Suppressor macrophage (primary cell): ENCODE measurements at regions not wholly inside any gene's neighbourhood (a gene's known extent, or its start where the extent isn't known, plus 50 kb on each side); places are given as distances from the start of the nearest gene placed in this dataset.
"Not testable (repeated sequence)": the region's sequence is repeated elsewhere in the genome, so short reads cannot be mapped to it uniquely, and the experiment has no call there.

Experiments
- DNase-seq, 4 experiments: peaks; one replicate each; pipeline ENCODE4 v3.0.0-alpha.2; 2020 to 2022

DNA sequence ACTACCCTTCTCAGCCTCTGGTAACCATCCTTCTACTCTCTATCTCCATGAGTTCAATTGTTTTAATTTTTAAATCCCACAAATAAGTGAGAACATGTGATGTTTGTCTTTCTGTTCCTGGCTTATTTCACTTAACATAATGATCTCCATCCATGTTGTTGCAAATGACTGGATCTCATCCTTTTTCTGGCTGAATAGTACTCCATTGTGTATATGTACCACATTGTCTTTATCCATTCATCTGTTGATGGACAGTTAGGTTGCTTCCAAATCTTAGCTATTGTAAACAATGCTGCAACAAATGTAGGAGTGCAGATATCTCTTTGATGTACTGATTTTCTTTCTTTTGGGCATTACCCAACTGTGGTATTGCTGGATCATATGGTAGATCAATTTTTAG is 103.0 kb downstream of the CARTPT start:
- not testable (repeated sequence) for DNase-seq

DNA sequence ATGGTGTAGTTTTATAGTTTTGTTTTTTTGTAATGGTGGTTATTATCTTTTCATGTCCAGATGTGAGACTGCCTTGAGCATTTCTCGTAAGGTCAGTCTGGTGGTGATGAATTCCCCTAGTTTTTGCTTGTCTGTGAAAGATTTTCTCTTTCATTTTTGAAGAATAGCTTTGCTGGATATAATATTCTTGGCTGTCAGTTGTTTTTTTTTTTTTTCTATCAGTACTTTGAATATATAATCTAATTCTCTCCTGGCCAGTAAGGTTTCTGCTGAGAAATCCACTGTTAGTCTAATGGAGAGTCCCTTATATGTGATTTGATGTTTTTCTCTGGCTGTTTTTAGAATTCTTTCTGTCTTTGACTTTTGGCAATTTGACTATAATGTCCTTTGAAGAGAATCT is 106.9 kb downstream of the CARTPT start:
- no peak for DNase-seq

DNA sequence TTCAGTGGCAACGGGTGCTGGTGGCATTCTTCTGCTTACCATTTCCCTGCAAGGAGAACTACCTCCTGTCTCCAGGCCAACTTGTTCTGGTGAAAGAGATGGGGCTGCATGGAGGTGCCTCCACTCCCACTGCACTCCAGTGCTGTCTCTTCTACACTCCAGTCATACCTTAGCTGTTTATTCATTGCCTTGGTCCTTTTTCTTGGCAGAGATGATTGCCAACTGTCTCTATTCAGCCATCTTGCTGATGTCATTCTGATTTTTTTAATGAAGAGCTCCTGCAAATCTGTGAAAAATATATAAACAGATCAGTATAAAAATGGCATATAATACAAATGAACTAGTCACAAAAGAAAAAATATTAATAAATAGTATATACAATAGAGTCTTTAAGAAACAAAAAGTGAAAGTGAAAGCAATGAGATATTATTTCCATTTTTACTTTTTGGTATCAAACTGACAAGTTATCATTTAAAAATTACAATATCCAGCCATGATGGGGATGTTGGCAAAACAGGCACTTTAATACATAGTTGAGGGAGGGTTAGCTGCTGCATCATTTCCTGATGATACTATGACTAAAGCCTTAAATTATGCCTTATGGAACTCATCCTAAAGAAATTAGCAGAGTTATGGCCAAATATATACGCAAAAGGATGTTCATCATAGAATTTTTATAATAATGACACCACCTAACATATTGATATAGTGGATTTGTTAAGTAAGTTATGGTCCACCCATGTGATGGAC is 109.4 kb downstream of the CARTPT start:
- DNase-seq: no peak

DNA sequence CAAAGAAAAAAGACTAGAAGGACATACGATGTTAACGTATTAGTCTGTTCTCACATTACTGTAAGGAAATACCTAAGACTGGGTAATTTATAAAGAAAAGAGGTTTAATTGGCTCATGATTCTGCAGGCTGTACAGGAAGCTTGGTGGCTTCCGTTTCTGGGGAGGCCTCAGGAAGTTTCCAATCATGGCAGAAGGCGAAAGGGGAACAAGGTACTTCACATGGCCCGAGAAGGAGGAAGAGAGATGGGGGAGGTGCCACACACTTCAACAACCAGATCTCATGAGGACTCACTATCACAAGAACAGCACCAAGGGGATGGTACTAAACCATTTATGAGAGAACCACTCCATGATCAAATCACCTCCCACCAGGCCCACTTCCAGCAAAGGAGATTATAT is 110.1 kb downstream of the CARTPT start:
- peak; percentile 11 to 48 (median 44) for DNase-seq

DNA sequence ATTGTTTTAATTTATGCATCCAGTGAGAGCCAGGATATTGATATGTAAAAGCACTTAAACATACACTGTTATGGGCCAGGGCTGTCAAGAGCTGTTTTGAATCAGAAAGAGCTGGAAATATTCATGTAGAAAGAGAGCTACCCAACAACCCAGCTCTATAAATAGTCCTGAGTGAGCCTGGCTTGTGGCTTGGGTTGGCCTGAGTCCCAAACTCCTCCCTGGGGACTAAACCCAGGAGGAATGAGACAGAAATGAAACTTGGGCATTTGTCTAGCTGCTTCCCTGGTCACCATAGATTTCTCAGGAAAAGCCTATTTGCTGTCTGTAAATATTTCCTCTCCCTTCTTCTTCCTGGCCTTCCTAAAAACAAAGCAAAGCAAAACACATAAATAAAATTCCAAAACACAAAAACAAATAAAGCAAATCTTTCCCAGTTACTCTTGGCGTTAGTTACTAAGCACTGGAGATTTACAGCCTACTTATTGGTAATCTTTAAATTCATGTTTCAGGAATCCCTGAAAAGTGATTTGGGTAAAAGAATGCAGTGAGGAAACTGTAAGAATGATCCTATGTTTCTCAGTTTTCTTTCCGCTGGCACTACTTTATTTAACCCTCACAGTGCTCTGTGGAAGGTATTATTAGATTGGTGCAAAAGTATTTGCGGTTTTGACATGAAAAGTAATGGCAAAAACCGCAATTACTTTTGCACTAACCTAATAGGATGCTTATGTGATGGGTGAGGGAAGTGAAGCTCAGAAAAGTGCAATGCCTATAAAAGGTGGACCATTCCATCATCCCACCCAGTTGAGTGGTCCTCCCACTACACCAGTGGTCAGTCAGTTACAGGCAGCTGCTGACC is 111.8 kb downstream of the CARTPT start:
- DNase-seq: peak in 1 of 4 experiments; percentile 4

DNA sequence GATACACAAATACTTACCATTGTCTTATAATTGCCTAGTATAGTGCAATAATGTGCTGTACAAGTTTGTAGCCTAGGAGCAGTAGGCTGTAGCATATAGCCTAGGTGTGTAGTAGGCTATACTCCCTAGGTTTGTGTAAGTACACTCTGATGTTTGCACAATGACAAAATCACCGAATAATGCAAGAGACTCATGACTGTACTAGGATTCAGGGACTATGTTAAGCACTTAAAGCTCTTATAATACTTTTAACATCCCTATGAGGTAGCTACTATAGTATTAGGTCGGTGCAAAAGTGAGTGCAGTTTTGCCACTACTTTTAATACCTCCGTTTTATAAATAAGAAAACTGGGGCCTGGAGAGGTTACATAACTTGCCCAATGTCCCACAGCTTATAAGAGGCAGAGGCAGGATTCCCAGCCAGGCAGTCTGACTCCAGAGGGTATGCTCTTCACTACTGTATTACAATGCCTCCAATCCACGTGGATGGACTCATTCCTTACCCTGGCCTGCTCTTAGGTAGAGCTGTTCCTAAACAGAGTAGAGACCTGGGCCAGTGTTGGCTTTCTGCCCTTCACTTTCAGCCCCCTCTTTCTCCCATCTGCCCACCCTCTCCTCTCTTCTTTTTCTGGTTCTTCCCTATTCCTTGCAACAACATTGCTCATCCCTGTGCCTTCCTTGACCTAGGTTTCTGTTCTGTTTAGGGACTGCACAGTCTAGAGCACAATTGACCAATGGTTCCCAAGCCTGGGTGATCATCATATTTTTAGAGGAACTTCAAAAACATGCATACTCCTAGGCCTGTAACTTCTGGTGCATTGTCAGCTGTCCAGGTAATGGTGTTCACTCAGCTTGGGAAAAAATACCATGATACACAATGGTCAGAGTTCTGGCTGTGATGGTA is 114.0 kb downstream of the CARTPT start:
- peak in 3 of 4 experiments; percentile 13 to 58 (median 33) for DNase-seq

DNA sequence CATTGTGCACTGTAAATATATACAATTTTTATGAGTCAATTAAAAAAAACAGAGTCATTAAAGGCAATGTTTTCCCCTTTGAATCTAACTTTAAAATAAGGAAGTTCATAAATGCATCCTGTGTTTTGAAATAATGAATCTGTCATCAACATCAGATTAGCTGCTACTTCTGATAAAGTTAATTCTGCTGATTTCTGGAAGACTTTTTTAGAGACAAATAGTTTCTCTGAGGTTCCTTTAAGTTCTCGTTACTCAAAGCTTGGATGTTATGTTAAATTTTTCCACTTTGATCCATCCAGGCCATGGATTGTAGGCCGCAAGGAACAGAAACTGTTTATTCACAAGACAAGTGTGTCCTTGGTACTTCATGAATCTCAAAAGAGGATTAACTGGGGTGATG is 115.5 kb downstream of the CARTPT start:
- peak in 2 of 4 experiments; percentile 36 to 49 for DNase-seq

DNA sequence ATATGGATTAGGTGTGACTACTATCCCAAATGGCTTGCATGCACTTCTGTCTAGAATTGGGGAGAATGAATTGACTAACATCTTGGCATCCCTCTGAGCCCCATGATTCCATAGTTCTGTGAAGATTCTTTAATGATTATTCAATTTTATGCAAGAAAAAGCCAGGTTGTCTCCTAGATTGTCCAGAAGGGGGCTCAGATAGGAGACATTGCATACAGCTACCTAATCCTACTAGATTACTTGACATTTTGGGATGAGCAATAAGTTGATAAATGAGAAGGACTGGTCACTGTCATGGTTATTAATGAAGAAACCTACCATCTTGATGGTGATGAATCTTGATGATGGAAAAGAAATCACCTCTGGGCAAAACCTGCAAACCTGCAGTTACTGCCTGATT is 117.0 kb downstream of the CARTPT start:
- DNase-seq: no peak

DNA sequence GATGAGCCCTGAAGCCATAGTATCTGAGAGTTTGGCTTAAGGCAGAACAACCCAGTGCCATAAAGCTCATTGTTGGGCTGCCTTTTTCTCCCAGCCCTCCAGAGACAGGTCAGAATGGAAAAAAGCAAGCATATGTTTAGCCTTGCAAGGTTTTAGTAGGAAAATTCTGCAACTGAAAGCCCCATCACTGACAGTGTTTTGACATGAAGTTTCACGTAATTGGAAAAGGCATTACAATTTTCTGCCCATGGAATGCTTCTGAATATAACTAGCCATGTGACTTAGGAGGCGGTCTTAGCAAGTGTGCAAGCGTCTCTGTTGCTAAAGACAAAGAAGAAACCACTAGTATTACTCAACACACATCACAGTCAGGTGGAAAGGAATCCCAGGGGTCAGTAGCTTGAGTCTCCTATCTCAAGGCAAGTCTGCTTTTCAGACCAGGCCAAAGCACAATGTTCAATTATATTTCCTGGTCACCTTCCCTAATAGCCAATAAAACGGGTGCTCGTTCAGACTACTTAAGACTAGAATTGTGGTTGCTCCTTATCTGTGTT is 117.6 kb downstream of the CARTPT start:
- peak in 2 of 4 experiments; percentile 6 to 14 for DNase-seq

DNA sequence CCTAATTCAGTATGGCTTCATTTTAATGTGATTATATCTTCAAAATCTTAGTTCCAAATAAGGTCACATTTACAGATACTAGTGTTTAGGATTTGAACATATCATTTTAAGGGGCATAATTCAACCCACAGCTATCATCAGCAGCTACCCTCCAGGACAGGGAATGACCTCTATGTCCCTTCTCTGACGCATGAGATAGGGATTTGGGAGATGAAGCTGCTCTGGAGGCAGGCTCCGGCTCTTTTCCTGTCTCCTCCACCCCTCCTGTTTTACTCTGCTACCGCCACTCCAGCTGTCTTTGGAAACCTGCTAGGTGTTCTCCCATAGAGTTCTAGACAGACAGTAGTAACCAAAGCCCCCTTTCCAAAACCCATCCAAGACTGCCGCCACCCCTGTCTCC is 119.2 kb downstream of the CARTPT start:
- DNase-seq: no peak

DNA sequence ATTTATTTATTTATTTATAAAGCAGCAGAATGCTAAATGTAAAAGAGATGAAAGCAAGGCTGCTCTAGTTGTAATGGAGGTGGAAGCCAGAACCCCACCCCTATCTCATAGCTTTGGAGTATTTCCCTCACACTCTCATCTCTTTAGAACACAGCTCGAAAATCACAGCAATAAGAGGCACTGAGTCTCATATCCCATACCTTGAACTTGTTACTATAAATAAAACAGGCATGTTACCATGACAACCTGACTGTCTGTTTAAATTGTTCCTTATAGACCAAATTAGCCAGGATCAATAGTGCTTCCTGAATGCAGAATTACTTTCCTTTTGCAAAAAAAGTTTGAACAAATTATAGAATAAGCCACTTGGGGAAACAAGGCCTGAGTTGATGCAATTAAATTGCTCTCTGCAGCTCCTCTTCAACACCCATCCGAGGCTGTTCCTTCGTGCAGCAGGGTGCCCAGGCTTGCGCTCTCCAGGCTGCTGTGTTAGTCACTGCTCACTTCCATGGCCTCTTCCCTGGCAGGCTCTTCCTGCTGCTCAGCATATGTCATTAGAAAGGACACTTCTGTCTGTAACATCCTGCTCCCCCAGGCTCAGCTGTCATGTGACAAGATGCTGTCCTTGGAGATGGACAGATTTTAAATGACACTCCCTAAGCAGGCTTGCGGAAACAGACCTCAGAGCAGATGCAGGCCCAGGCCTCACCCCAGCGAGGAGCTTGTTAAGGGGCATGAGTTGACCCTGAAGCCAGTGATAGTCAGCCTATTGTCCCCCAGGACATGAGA is 120.2 kb downstream of the CARTPT start:
- no peak for DNase-seq

DNA sequence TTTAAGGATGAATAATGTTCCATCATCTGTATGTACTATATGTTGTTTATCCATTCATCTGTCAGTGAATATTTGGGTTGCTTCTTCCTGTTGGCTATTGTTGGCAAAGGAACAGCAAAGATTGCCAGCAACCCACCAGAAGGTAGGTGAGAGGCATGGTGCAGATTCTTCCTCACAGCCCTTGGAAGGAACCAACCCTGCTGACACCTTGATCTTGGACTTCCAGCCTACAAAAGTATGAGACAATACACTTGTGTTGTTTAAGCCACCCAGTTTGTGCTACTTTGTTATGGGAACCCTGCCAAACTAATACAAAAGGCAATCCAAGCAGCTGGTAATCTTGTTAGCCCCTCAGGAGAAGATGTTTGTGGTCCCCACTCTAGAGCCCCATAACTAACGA is 122.0 kb downstream of the CARTPT start:
- no peak for DNase-seq

DNA sequence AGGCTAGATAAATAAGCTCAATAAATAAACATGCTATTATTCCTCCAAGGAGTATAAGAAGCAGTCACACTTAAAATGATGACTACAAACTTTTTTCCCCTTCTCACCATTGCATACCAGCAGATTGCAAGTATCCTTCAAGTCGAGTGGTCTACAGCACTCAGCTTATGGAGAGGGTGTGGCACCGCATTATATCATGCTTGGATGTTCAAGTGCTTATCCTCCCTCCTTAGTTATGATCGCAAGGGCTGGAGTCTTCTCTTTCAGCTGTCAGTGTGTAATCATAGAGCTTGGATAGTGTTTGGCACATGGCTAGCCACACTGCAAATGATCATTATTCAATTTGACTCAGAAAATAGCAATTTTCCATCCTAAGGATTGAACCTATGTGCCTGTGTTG is 124.0 kb downstream of the CARTPT start:
- no peak for DNase-seq

DNA sequence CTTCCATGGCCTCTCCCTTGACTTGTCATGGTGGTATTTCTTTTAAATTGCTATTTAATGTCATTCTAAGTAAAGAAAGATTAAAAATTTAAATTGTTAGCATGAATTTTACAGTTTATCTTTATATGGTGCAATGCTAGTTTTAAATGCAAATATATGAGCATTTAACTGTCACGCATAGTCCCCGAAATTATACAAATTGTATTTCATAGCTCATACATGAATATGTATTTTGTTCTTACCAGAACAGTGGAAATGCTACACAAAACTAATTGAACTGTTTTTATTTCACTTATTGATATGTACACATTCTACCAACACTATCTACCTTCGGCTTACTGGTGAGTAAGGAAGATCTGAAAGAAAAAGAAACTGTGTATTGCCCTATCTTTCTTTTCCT is 125.8 kb downstream of the CARTPT start:
- no peak for DNase-seq

DNA sequence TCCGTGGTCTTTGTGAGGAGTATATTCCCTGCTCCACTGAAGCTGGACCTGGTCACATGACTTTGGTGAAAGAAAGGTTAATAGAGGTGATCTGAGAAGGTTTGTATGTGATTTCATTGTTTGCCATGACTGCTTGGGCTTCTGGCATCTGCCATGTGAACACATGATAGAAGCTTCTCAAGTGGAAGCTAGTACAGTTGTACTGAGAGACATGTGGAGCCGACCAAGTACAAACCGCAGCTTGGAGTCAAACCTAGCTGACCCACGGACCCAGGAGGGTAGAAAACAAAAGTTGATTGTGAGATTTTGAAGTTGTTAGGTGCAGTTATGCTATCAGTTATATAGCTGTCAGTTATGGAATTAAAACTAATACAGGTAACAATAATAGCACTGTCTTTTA is 140.4 kb downstream of the CARTPT start:
- DNase-seq: no peak

DNA sequence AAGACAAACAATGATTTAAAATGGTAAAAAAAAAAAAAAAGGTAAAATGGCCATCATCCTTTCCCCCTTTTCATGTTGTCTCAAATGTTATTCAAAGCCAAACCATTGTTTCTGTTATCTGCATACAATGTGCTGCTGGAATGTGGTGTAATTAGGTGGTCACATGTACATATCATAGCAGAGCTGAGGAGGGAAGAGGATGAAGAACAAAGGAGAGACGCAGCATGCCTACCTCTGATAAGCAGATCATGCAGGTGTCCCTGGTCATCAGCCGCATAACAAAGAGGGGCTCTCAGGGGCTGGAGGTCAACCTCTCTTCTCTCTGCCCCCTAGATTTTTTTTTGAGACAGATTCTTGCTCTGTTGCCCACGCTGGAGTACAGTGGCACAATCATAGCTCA is 141.0 kb downstream of the CARTPT start:
- no peak for DNase-seq

DNA sequence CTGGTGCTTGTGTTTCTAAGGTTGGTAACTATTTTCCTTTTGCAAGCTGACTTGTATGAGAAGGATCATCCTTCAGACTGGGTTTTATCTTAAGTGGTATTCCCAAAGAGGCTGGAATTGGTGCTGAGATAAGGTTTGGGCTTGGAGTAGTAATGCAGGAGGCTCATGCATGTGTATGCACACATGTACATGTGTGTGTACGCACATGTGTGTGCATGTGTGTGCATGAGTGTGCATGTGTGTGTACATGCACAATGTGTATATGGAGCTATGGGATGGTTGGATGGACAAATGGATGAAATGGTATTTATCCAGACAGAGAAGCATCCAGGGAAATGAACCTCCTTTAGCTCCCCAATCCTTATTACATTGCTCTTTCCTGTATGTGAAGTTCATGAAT is 142.6 kb downstream of the CARTPT start:
- no peak for DNase-seq

DNA sequence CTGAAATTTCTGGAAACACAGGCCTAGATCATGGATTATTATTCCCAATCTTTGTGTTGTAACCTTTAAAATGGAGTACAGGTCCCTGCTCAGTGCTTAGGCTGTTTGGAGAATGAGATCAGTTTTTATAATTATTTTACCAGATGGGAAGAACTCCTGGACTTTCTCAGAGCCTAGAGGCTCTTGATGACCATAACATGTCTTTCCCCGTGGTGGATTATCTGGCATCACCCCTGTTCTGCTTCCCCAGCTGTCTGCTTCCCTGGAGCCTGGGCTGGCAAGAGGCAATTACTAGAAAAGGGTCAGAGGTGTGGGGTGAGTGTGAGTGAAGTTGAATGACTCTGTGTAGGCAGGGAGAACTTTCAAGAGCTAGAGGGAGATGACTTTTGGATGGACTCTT is 143.0 kb downstream of the CARTPT start:
- no peak for DNase-seq

DNA sequence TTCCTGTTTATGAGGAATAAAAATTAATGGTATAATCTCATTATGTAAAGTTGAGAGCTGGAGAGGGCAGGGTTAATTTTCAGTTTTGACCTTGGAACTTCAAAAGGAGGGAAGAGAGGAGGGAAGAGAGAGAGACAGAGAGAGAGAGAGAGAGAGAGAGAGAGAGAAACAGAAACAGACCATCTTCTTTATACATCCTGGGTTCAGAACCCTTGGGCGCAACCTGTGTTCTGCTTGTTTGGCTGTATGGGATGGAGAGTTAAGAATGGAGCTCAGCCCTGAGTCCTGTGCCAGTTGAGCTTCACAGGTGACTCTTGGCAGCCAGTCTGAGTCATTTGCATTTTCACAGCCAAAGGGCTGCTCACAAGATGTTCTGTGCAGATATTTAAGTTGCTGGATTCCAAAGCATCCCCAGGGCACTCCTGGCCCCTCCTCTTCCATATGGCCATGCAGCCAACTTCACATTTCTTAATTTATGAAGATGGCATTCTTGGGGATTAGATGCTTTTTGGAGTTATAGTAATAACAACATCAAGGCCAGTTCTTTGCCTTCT is 143.5 kb downstream of the CARTPT start:
- DNase-seq: no peak

DNA sequence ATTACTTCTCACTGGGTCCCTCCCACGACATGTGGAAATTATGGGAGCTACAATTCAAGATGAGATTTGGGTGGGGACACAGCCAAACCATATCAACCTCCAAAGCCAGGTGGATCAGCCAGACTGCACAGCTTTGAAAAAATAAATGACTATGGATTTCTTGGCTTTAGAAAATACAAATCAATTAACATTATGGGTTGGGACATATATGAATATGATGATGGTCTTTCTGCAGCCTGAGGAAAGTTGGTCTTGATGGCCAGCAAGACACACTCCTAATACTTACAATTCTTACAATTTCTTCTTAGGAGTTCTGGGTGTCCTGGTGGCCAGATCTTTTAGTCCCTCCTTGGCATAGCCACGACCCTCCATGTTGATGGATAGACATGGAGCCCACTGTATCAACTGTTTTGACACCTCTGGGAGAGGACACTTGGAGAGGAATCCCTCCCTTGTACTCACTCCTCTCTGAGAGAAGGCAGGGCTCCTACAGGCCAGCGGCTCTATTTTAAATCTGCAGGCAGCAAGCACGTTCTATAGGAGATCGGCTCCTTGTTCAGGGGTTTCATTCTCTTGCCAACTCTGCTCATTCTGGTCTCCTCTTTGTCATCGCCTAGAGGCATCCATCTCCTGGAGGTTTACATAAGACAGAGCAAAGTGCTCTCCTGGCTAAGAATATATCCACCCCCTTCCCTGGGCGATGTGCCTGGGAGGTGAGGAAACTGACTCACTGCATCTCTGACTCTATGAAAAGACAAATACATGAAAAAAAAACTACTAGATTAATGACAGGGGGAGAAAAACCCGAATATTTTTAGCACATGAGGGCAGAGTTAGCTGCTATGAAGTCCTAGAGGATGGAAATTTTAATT is 145.9 kb downstream of the CARTPT start:
- no peak for DNase-seq
